ENCODE measurements at regions not wholly inside any gene's neighbourhood (a gene's known extent, or its start where the extent isn't known, plus 50 kb on each side); places are given as distances from the start of the nearest gene placed in this dataset.

- TF ChIP-seq, protein P1, sequence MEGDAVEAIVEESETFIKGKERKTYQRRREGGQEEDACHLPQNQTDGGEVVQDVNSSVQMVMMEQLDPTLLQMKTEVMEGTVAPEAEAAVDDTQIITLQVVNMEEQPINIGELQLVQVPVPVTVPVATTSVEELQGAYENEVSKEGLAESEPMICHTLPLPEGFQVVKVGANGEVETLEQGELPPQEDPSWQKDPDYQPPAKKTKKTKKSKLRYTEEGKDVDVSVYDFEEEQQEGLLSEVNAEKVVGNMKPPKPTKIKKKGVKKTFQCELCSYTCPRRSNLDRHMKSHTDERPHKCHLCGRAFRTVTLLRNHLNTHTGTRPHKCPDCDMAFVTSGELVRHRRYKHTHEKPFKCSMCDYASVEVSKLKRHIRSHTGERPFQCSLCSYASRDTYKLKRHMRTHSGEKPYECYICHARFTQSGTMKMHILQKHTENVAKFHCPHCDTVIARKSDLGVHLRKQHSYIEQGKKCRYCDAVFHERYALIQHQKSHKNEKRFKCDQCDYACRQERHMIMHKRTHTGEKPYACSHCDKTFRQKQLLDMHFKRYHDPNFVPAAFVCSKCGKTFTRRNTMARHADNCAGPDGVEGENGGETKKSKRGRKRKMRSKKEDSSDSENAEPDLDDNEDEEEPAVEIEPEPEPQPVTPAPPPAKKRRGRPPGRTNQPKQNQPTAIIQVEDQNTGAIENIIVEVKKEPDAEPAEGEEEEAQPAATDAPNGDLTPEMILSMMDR (IDR thresholded peaks at IDR 0.05), result no peak
- TF ChIP-seq POLR2A (IDR thresholded peaks at IDR 0.05), result no peak
Observed at GRCh38 chr3:38949994-38950393, 101.8 kb downstream of the SCN11A start.
